ENCODE measurements at regions not wholly inside any gene's neighbourhood (a gene's known extent, or its start where the extent isn't known, plus 50 kb on each side); places are given as distances from the start of the nearest gene placed in this dataset.

DNA sequence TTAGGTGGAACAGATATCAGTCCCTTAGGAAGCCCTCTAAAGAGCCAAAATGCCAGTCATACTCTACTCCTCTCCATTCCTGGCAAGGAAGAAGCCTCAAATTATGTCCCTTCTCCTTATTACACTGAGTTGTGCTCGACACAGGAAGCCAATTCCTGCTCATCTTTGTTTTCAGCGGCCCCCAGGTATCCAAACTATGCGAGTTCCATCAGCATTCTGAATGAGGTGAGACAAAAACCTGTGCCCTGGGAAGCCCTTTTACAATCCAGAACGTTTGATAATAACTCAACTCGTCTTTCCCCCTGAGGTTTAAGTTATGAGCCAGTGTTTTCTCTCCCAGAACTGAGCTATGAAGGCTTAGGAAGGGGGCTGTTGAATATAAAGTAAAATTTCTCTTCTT is 580.5 kb downstream of the NXPH1 start:
- no peak for FAIRE-seq
- dilution Hi-C loops (cut with MboI; ENCODE audit: extremely low pct_ligation_motif_present, low sequenced_read_pairs), result no loop called here
- Histone ChIP-seq H3K9ac (ENCODE audit: control insufficient read depth, extremely low read depth, insufficient read depth, low read length) (no peak overlapping the region), H3K36me3 (ENCODE audit: control insufficient read depth in 2 of 2, extremely low read depth in 1 of 2, insufficient read depth in 2 of 2, low read length in 2 of 2) (no peaks in the 10 kb centered on the region), H3K4me1 (ENCODE audit: control insufficient read depth, extremely low read depth, insufficient read depth, low read length) (no peaks in the 10 kb centered on the region), H4K20me1 (ENCODE audit: control insufficient read depth, extremely low read depth, insufficient read depth, low read length) (no peaks in the 10 kb centered on the region), H3K9me1 (ENCODE audit: control insufficient read depth, extremely low read depth, insufficient read depth, low read length) (no peaks in the 10 kb centered on the region), H2AFZ (ENCODE audit: control insufficient read depth, low read length) (no peak overlapping the region), H3K9me3 (ENCODE audit: control insufficient read depth, low read depth, low read length) (no peaks in the 10 kb centered on the region), H3K4me2 (ENCODE audit: control insufficient read depth, extremely low read depth, insufficient read depth, low read depth, low read length) (no peak overlapping the region), H3K79me2 (ENCODE audit: control insufficient read depth, insufficient read depth, low read length) (no peaks in the 10 kb centered on the region), H3K27ac (ENCODE audit: control insufficient read depth, insufficient read depth, low read length) (no peak overlapping the region), H3K4me3 (ENCODE audit: control insufficient read depth in 2 of 3, extremely low read depth in 1 of 3, insufficient read depth in 2 of 3, low read depth in 1 of 3, low read length in 3 of 3) (no peak overlapping the region), H3K27me3 (ENCODE audit: control insufficient read depth, extremely low read depth, insufficient read depth, low read length) (no peaks in the 10 kb centered on the region)
- no peak for DNase-seq (ENCODE audit: low read depth, low spot score)
- TF ChIP-seq EZH2 (IDR thresholded peaks at IDR 0.05; ENCODE audit: low read length), result no peak
- TF ChIP-seq, protein P1, sequence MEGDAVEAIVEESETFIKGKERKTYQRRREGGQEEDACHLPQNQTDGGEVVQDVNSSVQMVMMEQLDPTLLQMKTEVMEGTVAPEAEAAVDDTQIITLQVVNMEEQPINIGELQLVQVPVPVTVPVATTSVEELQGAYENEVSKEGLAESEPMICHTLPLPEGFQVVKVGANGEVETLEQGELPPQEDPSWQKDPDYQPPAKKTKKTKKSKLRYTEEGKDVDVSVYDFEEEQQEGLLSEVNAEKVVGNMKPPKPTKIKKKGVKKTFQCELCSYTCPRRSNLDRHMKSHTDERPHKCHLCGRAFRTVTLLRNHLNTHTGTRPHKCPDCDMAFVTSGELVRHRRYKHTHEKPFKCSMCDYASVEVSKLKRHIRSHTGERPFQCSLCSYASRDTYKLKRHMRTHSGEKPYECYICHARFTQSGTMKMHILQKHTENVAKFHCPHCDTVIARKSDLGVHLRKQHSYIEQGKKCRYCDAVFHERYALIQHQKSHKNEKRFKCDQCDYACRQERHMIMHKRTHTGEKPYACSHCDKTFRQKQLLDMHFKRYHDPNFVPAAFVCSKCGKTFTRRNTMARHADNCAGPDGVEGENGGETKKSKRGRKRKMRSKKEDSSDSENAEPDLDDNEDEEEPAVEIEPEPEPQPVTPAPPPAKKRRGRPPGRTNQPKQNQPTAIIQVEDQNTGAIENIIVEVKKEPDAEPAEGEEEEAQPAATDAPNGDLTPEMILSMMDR (optimal IDR thresholded peaks at IDR 0.05 in 1 of 3, IDR thresholded peaks at IDR 0.05 in 1 of 3, conservative IDR thresholded peaks at IDR 0.05 in 1 of 3; ENCODE audit: extremely low read depth in 1 of 3, insufficient read depth in 2 of 3, low read length in 3 of 3), result no peak

DNA sequence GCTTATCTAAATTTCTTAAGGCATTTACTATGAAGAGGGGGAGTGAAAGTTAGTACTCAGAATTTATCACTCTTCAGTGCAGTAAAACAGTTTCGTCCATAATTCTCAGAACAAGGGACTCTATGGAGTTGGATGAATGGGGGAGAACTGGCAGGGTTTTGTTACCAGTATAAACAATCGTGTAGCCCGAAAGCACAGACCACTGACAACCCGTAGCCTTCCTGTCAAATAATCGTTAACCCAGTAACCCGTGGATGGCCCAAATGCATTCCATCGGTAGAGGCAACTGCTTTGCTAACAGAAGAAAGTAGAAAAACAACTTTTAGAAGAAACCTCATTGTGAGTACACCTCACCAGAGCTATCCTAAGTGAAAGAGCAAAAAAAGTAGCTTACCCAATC is 583.9 kb downstream of the NXPH1 start:
- Histone ChIP-seq H3K4me1 (ENCODE audit: control insufficient read depth, extremely low read depth, insufficient read depth, low read length) (no peaks in the 10 kb centered on the region), H3K36me3 (ENCODE audit: control insufficient read depth in 2 of 2, extremely low read depth in 1 of 2, insufficient read depth in 2 of 2, low read length in 2 of 2) (no peaks in the 10 kb centered on the region), H4K20me1 (ENCODE audit: control insufficient read depth, extremely low read depth, insufficient read depth, low read length) (no peaks in the 10 kb centered on the region), H3K9me3 (ENCODE audit: control insufficient read depth, low read depth, low read length) (no peaks in the 10 kb centered on the region), H2AFZ (ENCODE audit: control insufficient read depth, low read length) (no peak overlapping the region), H3K9ac (ENCODE audit: control insufficient read depth, extremely low read depth, insufficient read depth, low read length) (no peak overlapping the region), H3K27ac (ENCODE audit: control insufficient read depth, insufficient read depth, low read length) (no peak overlapping the region), H3K4me2 (ENCODE audit: control insufficient read depth, extremely low read depth, insufficient read depth, low read depth, low read length) (no peak overlapping the region), H3K4me3 (ENCODE audit: control insufficient read depth in 2 of 3, extremely low read depth in 1 of 3, insufficient read depth in 2 of 3, low read depth in 1 of 3, low read length in 3 of 3) (no peak overlapping the region), H3K9me1 (ENCODE audit: control insufficient read depth, extremely low read depth, insufficient read depth, low read length) (no peaks in the 10 kb centered on the region), H3K27me3 (ENCODE audit: control insufficient read depth, extremely low read depth, insufficient read depth, low read length) (no peaks in the 10 kb centered on the region), H3K79me2 (ENCODE audit: control insufficient read depth, insufficient read depth, low read length) (no peaks in the 10 kb centered on the region)
- FAIRE-seq (no peak), DNase-seq (ENCODE audit: low read depth, low spot score) (no peak)
- dilution Hi-C loops (cut with MboI; ENCODE audit: extremely low pct_ligation_motif_present, low sequenced_read_pairs), result no loop called here
- TF ChIP-seq, protein P1 (optimal IDR thresholded peaks at IDR 0.05 in 1 of 3, IDR thresholded peaks at IDR 0.05 in 1 of 3, conservative IDR thresholded peaks at IDR 0.05 in 1 of 3; ENCODE audit: extremely low read depth in 1 of 3, insufficient read depth in 2 of 3, low read length in 3 of 3), result no peak
- TF ChIP-seq EZH2 (IDR thresholded peaks at IDR 0.05; ENCODE audit: low read length), result no peak

Measured in keratinocyte (primary cell).